B cell (primary cell): ENCODE measurements at regions not wholly inside any gene's neighbourhood (a gene's known extent, or its start where the extent isn't known, plus 50 kb on each side); places are given as distances from the start of the nearest gene placed in this dataset.

Source experiments
- EZH2 ChIP-seq: IDR thresholded peaks from 2 replicates; pipeline ENCODE4 v1.6.1; 2012; ENCODE audit warnings: borderline replicate concordance, low read depth, mild to moderate bottlenecking, moderate library complexity, low read length; ENCODE audit not compliant: insufficient read depth, poor library complexity, severe bottlenecking
- TF ChIP-seq, protein P1 (sequence below): fragments of 200-600 bp; IDR thresholded peaks from one replicate; pipeline ENCODE4 v1.8.0; 2022; ENCODE audit warnings: antibody characterized with exemption, mild to moderate bottlenecking

DNA sequence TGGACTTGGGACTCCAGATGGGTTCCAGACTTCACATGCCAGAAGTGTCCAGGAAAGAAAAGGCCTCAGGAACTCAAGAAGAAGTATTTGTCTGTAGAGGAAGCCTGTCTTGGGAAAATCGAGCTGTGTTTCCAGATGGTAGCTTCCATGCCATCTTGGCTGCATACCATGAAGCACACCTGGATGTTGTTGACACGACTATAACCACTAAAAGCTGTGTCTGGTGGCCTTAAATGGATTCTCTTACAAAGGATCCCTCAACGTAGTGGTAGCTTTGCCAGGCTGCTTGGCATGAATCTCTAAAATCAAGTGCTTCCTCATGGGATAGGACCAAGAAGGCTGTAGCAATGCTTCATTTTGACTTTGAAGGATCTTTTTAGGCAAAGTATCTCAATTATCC, 313.4 kb upstream of the BOD1L1 start:
- TF ChIP-seq, protein P1, sequence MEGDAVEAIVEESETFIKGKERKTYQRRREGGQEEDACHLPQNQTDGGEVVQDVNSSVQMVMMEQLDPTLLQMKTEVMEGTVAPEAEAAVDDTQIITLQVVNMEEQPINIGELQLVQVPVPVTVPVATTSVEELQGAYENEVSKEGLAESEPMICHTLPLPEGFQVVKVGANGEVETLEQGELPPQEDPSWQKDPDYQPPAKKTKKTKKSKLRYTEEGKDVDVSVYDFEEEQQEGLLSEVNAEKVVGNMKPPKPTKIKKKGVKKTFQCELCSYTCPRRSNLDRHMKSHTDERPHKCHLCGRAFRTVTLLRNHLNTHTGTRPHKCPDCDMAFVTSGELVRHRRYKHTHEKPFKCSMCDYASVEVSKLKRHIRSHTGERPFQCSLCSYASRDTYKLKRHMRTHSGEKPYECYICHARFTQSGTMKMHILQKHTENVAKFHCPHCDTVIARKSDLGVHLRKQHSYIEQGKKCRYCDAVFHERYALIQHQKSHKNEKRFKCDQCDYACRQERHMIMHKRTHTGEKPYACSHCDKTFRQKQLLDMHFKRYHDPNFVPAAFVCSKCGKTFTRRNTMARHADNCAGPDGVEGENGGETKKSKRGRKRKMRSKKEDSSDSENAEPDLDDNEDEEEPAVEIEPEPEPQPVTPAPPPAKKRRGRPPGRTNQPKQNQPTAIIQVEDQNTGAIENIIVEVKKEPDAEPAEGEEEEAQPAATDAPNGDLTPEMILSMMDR, result no peak
- no peak for TF ChIP-seq EZH2
